Pancreas (tissue), 10 donors: ENCODE measurements at regions not wholly inside any gene's neighbourhood (a gene's known extent, or its start where the extent isn't known, plus 50 kb on each side); places are given as distances from the start of the nearest gene placed in this dataset.

Experiments used
- ATAC-seq, 4 donors: fragments of 200-7000 bp; cut with Tn5 transposase; one replicate each; pipeline versions ENCODE4 v1.8.0 to v1.9.1; 2020; ENCODE audit warnings: mild to moderate bottlenecking in 4 of 4, moderate library complexity in 4 of 4
- DNase-seq, 6 donors: peaks; one replicate each; pipeline ENCODE4 v3.0.0-alpha.2; 2020
- FAIRE-seq: peaks from 2 replicates; lab custom pipeline; 2012; peaks lifted over from hg19 to GRCh38; lab: Jason Lieb, UNC
- H3K27ac ChIP-seq, 4 donors: fragments of 200-600 bp; sonication (generic); 1 replicate in 3 of 4; 2 replicates in 1 of 4; pipeline versions ENCODE4 v1.5.0 to v1.8.0; 2020
- H3K27me3 ChIP-seq, 4 donors: fragments of 200-600 bp; one replicate each; pipeline ENCODE4 v1.8.0; 2021
- H3K36me3 ChIP-seq, 3 donors: fragments of 200-600 bp; sonication (generic) in 1 of 3; one replicate each; pipeline versions ENCODE4 v1.5.0 to v1.8.0; 2020 to 2021
- H3K4me1 ChIP-seq, 3 donors: fragments of 200-600 bp; one replicate each; pipeline ENCODE4 v1.8.0; 2021
- H3K4me3 ChIP-seq, 4 donors: fragments of 200-600 bp; sonication (generic) in 2 of 4; one replicate each; pipeline versions ENCODE4 v1.5.0 to v1.8.0; 2020 to 2021
- H3K9me3 ChIP-seq, 4 donors: fragments of 200-600 bp; one replicate each; pipeline ENCODE4 v1.8.0; 2021
- CTCF ChIP-seq, 4 donors: fragments of 200-600 bp; sonication (generic) in 3 of 4; IDR thresholded peaks; one replicate each; pipeline versions ENCODE4 v1.5.0 to v1.8.0; 2021; ENCODE audit warnings: antibody characterized with exemption in 4 of 4
- WGBS, 2 donors: extraction: QIAGEN DNeasy Blood & Tissue Kit; methylation state at CpG; one replicate each; pipeline ENCODE4 v1.1.7; 2013; 5-methylcytosine and 5-hydroxymethylcytosine counted together
- intact Hi-C, 3 donors: fragments of 100-400 bp; cut with DNase I; formaldehyde crosslinking; loops; one replicate each; pipeline versions ENCODE4 v1.11.1 to v1.14.2; 2022
- donor health status: healthy with polysubstance abuse.
- donor health status: DM: no; HTN: no; CAD: no; lungs with moderate emphysema.
- donor health status: DM: no; HTN: no; CAD: no.
- donor health status: control.
- donor health status: control.
- donor health status: Bipolar disorder and iron deficiency.
- donor health status: DM: yes; HTN: yes; CAD: no.
- donor health status: DM: no; HTN: no; CAD: no.
- donor health status: DM: no; HTN: no; CAD: no.
- donor health status: DM: yes; HTN: yes; CAD: no.

GRCh38 chr7:10718768-10719167 lies 254.9 kb upstream of the PHF14 start:
- DNase-seq (no peak), ATAC-seq (no peak), FAIRE-seq (no peak)
- Histone ChIP-seq H3K4me3 (no peak overlapping the region), H3K4me1 (no peaks in the 10 kb centered on the region), H3K27ac (no peak overlapping the region), H3K27me3 (no peaks in the 10 kb centered on the region), H3K9me3 (no peaks in the 10 kb centered on the region), H3K36me3 (no peaks in the 10 kb centered on the region)
- WGBS, 2 donors: 70 to 74% methylated on average over 5 of the region's 5 CpGs
- intact Hi-C loops: no loop called here
- TF ChIP-seq CTCF (IDR thresholded peaks at IDR 0.05): no peak

- Histone ChIP-seq H3K27ac (no peak overlapping the region), H3K36me3 (no peaks in the 10 kb centered on the region), H3K4me3 (no peak overlapping the region), H3K9me3 (no peaks in the 10 kb centered on the region), H3K27me3 (no peaks in the 10 kb centered on the region), H3K4me1 (no peaks in the 10 kb centered on the region)
- intact Hi-C loops: no loop called here
- FAIRE-seq: no peak
- TF ChIP-seq CTCF (IDR thresholded peaks at IDR 0.05): no peak
- no peak for ATAC-seq
- DNase-seq: no peak
Observed at GRCh38 chr7:10720042-10720441, 253.6 kb upstream of the PHF14 start.

GRCh38 chr7:10721289-10721688 lies 252.4 kb upstream of the PHF14 start:
- Histone ChIP-seq H3K4me3 (no peak overlapping the region), H3K27ac (no peak overlapping the region), H3K36me3 (no peaks in the 10 kb centered on the region), H3K4me1 (no peaks in the 10 kb centered on the region), H3K27me3 (no peaks in the 10 kb centered on the region), H3K9me3 (no peaks in the 10 kb centered on the region)
- FAIRE-seq: no peak
- TF ChIP-seq CTCF (IDR thresholded peaks at IDR 0.05): no peak
- ATAC-seq: no peak
- DNase-seq: no peak
- 55 to 56% methylated on average over 3 of the region's 3 CpGs for WGBS, 2 donors
- intact Hi-C loops: no loop called here

- Histone ChIP-seq H3K4me1 (no peaks in the 10 kb centered on the region), H3K9me3 (no peaks in the 10 kb centered on the region), H3K27me3 (no peaks in the 10 kb centered on the region), H3K4me3 (no peak overlapping the region), H3K27ac (no peak overlapping the region), H3K36me3 (no peaks in the 10 kb centered on the region)
- FAIRE-seq (no peak), DNase-seq (no peak), ATAC-seq (no peak)
- intact Hi-C loops: no loop called here
- WGBS, 2 donors: 51 to 56% methylated on average over 1 of the region's 1 CpG
- TF ChIP-seq CTCF (IDR thresholded peaks at IDR 0.05): no peak
Observed at GRCh38 chr7:10723832-10724231, 249.8 kb upstream of the PHF14 start.

- TF ChIP-seq CTCF (IDR thresholded peaks at IDR 0.05): no peak
- no peak overlapping the region for H3K27ac ChIP-seq
- 72 to 77% methylated on average over 1 of the region's 1 CpG for WGBS, 2 donors
- intact Hi-C loops: no loop called here
- ATAC-seq: no peak
- no peaks in the 10 kb centered on the region for H3K36me3 ChIP-seq
- no peaks in the 10 kb centered on the region for H3K27me3 ChIP-seq
- H3K4me3 ChIP-seq: no peak overlapping the region
- no peaks in the 10 kb centered on the region for H3K9me3 ChIP-seq
- no peaks in the 10 kb centered on the region for H3K4me1 ChIP-seq
- FAIRE-seq: no peak
- no peak for DNase-seq
Observed at GRCh38 chr7:10724449-10724848, 249.2 kb upstream of the PHF14 start.
